Naive thymus-derived CD4-positive, alpha-beta T cell (primary cell): ENCODE measurements at regions not wholly inside any gene's neighbourhood (a gene's known extent, or its start where the extent isn't known, plus 50 kb on each side); places are given as distances from the start of the nearest gene placed in this dataset.
A peak's percentile ranks its signal among the peaks of the same experiment; 100 is the strongest.

Experiments
- ATAC-seq: fragments of 150-1000 bp; cut with Tn5 transposase; 2 replicates; pipeline ENCODE4 v1.10.0; 2021; ENCODE audit warnings: mild to moderate bottlenecking, moderate library complexity
- CTCF ChIA-PET: fragments of 350-600 bp; sonication (Branson Sonifier 250); formaldehyde crosslinking; loops from one replicate; lab custom pipeline; 2021; ENCODE audit warnings: antibody characterized with exemption; lab: Charles Lee
- POLR2A ChIA-PET: fragments of 350-600 bp; sonication (Branson Sonifier 250); formaldehyde crosslinking; loops from one replicate; lab custom pipeline; 2021; ENCODE audit warnings: antibody characterized with exemption, inconsistent platforms; lab: Charles Lee
- DNase-seq, 9 donors: peaks; one replicate each; pipeline versions ENCODE4 v3.0.0 to v3.0.0-alpha.2; 2020 to 2022; ENCODE audit warnings: mixed read lengths in 1 of 9
- H3K27ac ChIP-seq: one replicate; pipeline ENCODE4 v1.7.0; 2013; ENCODE audit warnings: mild to moderate bottlenecking, low read depth, low read length, moderate library complexity
- H3K27me3 ChIP-seq, 2 donors: one replicate each; pipeline ENCODE4 v1.7.0; 2013; ENCODE audit warnings: low read length in 2 of 2, mild to moderate bottlenecking in 2 of 2, moderate library complexity in 2 of 2; ENCODE audit not compliant: control insufficient read depth in 2 of 2, insufficient read depth in 2 of 2
- H3K36me3 ChIP-seq, 3 experiments: 1 replicate in 2 of 3; 2 replicates in 1 of 3; pipeline ENCODE4 v1.7.0; 2013; ENCODE audit warnings: low read length in 3 of 3, mild to moderate bottlenecking in 3 of 3, moderate library complexity in 1 of 3; ENCODE audit not compliant: insufficient read depth in 3 of 3, control insufficient read depth in 2 of 3
- H3K4me1 ChIP-seq, 2 donors: one replicate each; pipeline ENCODE4 v1.7.0; 2013; ENCODE audit warnings: low read length in 2 of 2, mild to moderate bottlenecking in 2 of 2, moderate library complexity in 1 of 2; ENCODE audit not compliant: control insufficient read depth in 2 of 2, insufficient read depth in 2 of 2
- H3K4me3 ChIP-seq: 2 replicates; pipeline ENCODE4 v1.7.0; 2013; ENCODE audit warnings: mild to moderate bottlenecking, low read length
- H3K9me3 ChIP-seq, 3 experiments: 1 replicate in 2 of 3; 2 replicates in 1 of 3; pipeline ENCODE4 v1.7.0; 2013; ENCODE audit warnings: low read length in 3 of 3; ENCODE audit not compliant: control insufficient read depth in 2 of 3
- H3K27ac Mint-ChIP-seq, 9 donors: one replicate each; pipeline ENCODE4 v1.8.0; 2020 to 2022; ENCODE audit warnings: mixed read lengths in 9 of 9, mild to moderate bottlenecking in 8 of 9, moderate library complexity in 5 of 9, inconsistent platforms in 2 of 9
- H3K27me3 Mint-ChIP-seq, 5 donors: one replicate each; pipeline ENCODE4 v1.8.0; 2021 to 2022; ENCODE audit warnings: mixed read lengths in 5 of 5, mild to moderate bottlenecking in 1 of 5
- H3K36me3 Mint-ChIP-seq, 5 donors: one replicate each; pipeline ENCODE4 v1.8.0; 2020 to 2022; ENCODE audit warnings: mixed read lengths in 5 of 5, mild to moderate bottlenecking in 3 of 5, inconsistent platforms in 1 of 5
- H3K4me1 Mint-ChIP-seq, 7 donors: one replicate each; pipeline ENCODE4 v1.8.0; 2020 to 2022; ENCODE audit warnings: mixed read lengths in 7 of 7, mild to moderate bottlenecking in 3 of 7, inconsistent platforms in 1 of 7
- H3K4me3 Mint-ChIP-seq, 10 donors: one replicate each; pipeline ENCODE4 v1.8.0; 2020 to 2022; ENCODE audit warnings: mild to moderate bottlenecking in 10 of 10, mixed read lengths in 10 of 10, moderate library complexity in 6 of 10, inconsistent platforms in 2 of 10
- H3K9me3 Mint-ChIP-seq, 11 donors: one replicate each; pipeline ENCODE4 v1.8.0; 2020 to 2022; ENCODE audit warnings: mixed read lengths in 11 of 11, mild to moderate bottlenecking in 4 of 11, inconsistent platforms in 1 of 11, moderate library complexity in 1 of 11
- intact Hi-C, 2 donors: fragments of 100-400 bp; cut with micrococcal nuclease; formaldehyde crosslinking; loops; one replicate each; pipeline ENCODE4 v1.15.1; 2023

DNA sequence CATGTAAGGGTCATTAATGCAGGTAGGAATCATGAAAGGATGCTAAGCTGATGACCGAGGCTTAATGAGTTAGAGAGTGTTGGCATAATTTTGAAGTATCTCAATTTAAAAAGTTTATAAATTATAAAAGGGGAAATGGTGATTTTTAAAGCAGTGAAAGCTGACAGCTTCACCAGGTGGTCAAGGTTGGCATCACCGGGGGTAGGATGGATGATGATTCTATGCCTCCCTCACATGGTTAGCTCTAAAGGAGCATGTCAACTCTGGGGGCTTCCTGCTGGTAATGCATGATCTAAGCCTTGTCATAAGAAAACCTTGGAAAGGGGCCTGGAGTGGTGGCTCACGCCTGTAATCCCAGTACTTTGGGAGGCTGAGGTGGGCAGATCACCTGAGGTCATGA lies 89.2 kb upstream of the MARCKS start:
- no peak overlapping the region for H3K4me3 Mint-ChIP-seq

DNA sequence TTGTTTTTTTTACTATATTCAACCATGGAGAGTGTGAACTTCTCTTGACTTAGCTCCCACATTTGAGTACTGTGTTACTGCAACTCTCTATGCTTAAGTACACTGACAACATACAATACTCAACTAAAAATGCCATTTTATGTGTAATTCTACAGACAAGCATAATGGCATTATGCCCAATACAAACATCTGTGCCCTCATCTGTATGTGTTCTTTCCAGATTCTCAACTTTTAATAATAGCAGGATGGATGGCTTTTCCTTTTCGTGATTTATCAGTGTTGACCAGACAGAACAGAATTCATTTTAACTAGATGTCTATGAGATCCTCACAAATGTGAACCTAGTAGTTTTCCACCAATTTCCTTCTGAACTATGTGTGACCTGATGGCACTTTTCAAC lies 84.2 kb upstream of the MARCKS start:
- no peak overlapping the region for H3K4me3 Mint-ChIP-seq
- no peak for DNase-seq
- H3K27me3 Mint-ChIP-seq, result peaks cover 0 to 15% (median 3%) of the 10 kb centered on the region in 5 donors
- no peaks in the 10 kb centered on the region for H3K36me3 Mint-ChIP-seq
- ChIA-PET CTCF (no interaction called here), POLR2A (interaction anchor here (0.6 kb wide), 1 partner anchor 26 kb away, joined by 3 read pairs; no protein-coding TSS in a partner anchor)
- Histone ChIP-seq H3K4me1 (no peaks in the 10 kb centered on the region), H3K9me3 (no peaks in the 10 kb centered on the region), H3K36me3 (no peaks in the 10 kb centered on the region), H3K27me3 (no peaks in the 10 kb centered on the region), H3K4me3 (no peak overlapping the region), H3K27ac (no peak overlapping the region)
- H3K27ac Mint-ChIP-seq, result no peak overlapping the region
- intact Hi-C loops, result no loop called here
- peaks cover 0 to 4% (median 0%) of the 10 kb centered on the region in 11 donors for H3K9me3 Mint-ChIP-seq
- no peak for ATAC-seq
- H3K4me1 Mint-ChIP-seq, result no peaks in the 10 kb centered on the region

More for the DNA sequence above, 89.2 kb upstream of the MARCKS start:
- H3K27ac Mint-ChIP-seq, result no peak overlapping the region
- intact Hi-C loops, result no loop called here
- ChIA-PET CTCF (no interaction called here), POLR2A (no interaction called here)
- no peak overlapping the region for H3K4me3 ChIP-seq
- H3K9me3 Mint-ChIP-seq, result peaks cover 0 to 2% (median 0%) of the 10 kb centered on the region in 11 donors
- no peaks in the 10 kb centered on the region for H3K36me3 Mint-ChIP-seq
- H3K36me3 ChIP-seq, result no peaks in the 10 kb centered on the region
- H3K4me1 ChIP-seq, result no peaks in the 10 kb centered on the region
- H3K27me3 ChIP-seq, result no peaks in the 10 kb centered on the region
- no peak for DNase-seq
- ATAC-seq, result no peak
- no peak overlapping the region for H3K27ac ChIP-seq
- no peaks in the 10 kb centered on the region for H3K4me1 Mint-ChIP-seq
- H3K27me3 Mint-ChIP-seq, result peaks cover 0 to 6% (median 2%) of the 10 kb centered on the region in 5 donors
- H3K9me3 ChIP-seq, result no peaks in the 10 kb centered on the region

DNA sequence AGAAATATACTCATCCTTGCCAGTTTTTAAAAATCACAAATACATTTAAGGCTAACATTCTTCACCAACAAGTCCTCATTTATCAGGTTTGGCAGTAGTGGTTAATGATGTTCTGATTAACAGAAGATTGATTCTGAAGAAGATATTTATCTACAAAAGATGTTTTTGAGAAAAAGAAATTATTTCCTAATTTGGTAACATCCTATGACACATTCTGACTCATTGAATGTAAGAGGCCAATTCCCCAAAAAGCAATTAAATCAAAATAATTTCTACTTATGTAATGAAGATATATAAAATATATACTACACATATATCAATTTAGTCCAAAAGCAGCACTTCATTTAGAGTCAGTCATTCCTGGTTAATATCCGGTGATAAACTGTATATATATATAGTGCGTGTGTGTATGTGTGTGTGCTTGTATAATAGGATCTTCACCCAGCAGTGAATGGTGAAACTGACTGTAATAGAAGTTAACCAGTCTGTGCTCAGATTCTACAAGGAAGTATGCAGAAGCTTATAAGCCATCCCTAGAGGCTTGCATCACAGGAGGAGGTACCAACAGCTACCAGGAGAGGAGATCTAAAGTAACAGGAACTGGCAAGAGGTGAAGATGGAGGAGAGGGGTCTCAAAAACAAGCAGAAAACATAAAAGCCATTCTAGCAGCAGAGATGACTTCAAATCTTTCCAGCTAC lies 82.9 kb upstream of the MARCKS start:
- POLR2A ChIA-PET, result no interaction called here
- no peak overlapping the region for H3K4me3 ChIP-seq

DNA sequence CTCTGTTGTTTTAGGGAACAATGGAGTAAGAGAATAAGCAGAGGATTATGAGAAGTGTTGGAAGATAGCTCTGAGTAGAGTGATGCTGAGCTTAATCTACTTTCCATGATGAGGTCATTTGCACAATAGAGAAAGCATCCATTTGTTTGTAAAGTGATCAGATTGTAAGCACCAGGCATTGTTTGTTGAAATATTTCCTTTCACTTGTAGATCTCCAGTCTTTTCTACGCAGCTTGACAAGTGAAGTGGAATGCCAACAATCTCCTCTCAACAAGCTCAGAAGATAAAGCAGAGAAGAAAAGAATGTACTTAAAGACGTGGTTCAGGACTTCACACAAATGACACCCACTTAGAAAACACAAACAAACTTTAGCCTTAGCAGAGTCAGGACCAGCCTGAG lies 80.1 kb upstream of the MARCKS start:
- Mint-ChIP-seq H3K36me3 (no peaks in the 10 kb centered on the region), H3K4me1 (no peaks in the 10 kb centered on the region), H3K9me3 (peaks cover 0 to 4% (median 0%) of the 10 kb centered on the region in 11 donors), H3K27me3 (peaks cover 0 to 9% (median 3%) of the 10 kb centered on the region in 5 donors), H3K4me3 (no peak overlapping the region), H3K27ac (no peak overlapping the region)
- ChIA-PET POLR2A (no interaction called here), CTCF (no interaction called here)
- H3K27me3 ChIP-seq, result no peaks in the 10 kb centered on the region
- DNase-seq (no peak), ATAC-seq (no peak)
- H3K36me3 ChIP-seq, result no peaks in the 10 kb centered on the region
- intact Hi-C loops, result no loop called here
- H3K9me3 ChIP-seq, result no peaks in the 10 kb centered on the region
- no peaks in the 10 kb centered on the region for H3K4me1 ChIP-seq
- H3K27ac ChIP-seq, result no peak overlapping the region
- no peak overlapping the region for H3K4me3 ChIP-seq

More for the DNA sequence above, 82.9 kb upstream of the MARCKS start:
- DNase-seq, result no peak
- intact Hi-C loops, result no loop called here
- no peaks in the 10 kb centered on the region for H3K36me3 ChIP-seq
- H3K9me3 ChIP-seq, result no peaks in the 10 kb centered on the region
- no peaks in the 10 kb centered on the region for H3K36me3 Mint-ChIP-seq
- peaks cover 0 to 4% (median 0%) of the 10 kb centered on the region in 11 donors for H3K9me3 Mint-ChIP-seq
- no peaks in the 10 kb centered on the region for H3K4me1 ChIP-seq
- no peak overlapping the region for H3K27ac Mint-ChIP-seq
- no peaks in the 10 kb centered on the region for H3K27me3 ChIP-seq
- peak; percentile 48 for ATAC-seq
- no peak overlapping the region for H3K27ac ChIP-seq
- CTCF ChIA-PET, result no interaction called here
- no peak overlapping the region for H3K4me3 Mint-ChIP-seq
- no peaks in the 10 kb centered on the region for H3K4me1 Mint-ChIP-seq
- H3K27me3 Mint-ChIP-seq, result peaks cover 0 to 12% (median 3%) of the 10 kb centered on the region in 5 donors

DNA sequence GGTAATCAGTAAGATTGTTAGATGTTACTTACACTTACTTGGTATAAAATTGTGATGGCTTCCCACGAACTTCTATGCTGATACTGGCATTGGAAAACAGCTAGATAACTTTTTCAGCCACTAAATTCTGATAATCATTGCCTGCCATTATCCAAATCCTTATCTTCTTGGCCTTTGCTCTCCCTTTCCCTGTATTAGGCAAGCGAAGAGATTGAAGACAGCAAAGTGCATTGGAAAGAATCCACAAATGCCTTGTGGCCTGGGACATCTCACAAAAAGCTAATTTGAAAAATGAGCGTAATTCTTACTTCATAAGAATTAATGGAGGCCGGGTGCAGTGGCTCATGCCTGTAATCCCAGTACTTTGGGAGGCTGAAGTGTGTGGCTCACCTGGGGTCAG lies 79.5 kb upstream of the MARCKS start:
- ChIA-PET POLR2A (no interaction called here), CTCF (no interaction called here)
- H3K27me3 Mint-ChIP-seq, result peaks cover 0 to 9% (median 3%) of the 10 kb centered on the region in 5 donors
- H3K27me3 ChIP-seq, result no peaks in the 10 kb centered on the region
- no peak overlapping the region for H3K4me3 Mint-ChIP-seq
- H3K9me3 Mint-ChIP-seq, result peaks cover 0 to 4% (median 0%) of the 10 kb centered on the region in 11 donors
- no peak for DNase-seq
- H3K4me1 Mint-ChIP-seq, result no peaks in the 10 kb centered on the region
- no peak overlapping the region for H3K27ac ChIP-seq
- intact Hi-C loops, result no loop called here
- no peaks in the 10 kb centered on the region for H3K36me3 ChIP-seq
- no peaks in the 10 kb centered on the region for H3K9me3 ChIP-seq
- H3K36me3 Mint-ChIP-seq, result no peaks in the 10 kb centered on the region
- no peaks in the 10 kb centered on the region for H3K4me1 ChIP-seq
- no peak for ATAC-seq
- H3K4me3 ChIP-seq, result no peak overlapping the region
- H3K27ac Mint-ChIP-seq, result no peak overlapping the region

DNA sequence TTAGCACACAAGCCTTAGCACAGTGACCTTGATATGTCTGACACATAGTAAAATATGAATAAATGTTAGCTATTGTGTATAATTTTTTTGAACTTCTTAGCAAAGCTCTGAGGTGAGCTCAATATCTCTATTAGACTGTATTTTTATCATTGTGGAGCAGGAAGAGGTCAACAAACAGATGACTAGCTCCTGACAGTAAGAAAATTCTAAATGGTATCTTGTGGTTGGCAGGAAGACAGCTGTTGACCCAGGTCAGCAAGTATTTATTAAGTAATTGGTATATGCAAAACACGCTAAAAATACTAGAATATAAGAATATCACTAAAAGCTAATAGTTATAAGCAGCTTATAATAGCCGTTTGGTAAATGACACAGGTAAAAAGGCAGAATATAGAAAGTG lies 77.5 kb upstream of the MARCKS start:
- Histone ChIP-seq H3K27me3 (no peaks in the 10 kb centered on the region), H3K9me3 (no peaks in the 10 kb centered on the region), H3K27ac (no peak overlapping the region), H3K4me3 (no peak overlapping the region), H3K4me1 (no peaks in the 10 kb centered on the region), H3K36me3 (no peaks in the 10 kb centered on the region)
- peaks cover 0 to 9% (median 0%) of the 10 kb centered on the region in 5 donors for H3K27me3 Mint-ChIP-seq
- no peak overlapping the region for H3K4me3 Mint-ChIP-seq
- no peak overlapping the region for H3K27ac Mint-ChIP-seq
- DNase-seq (no peak), ATAC-seq (no peak)
- CTCF ChIA-PET, result no interaction called here
- no peaks in the 10 kb centered on the region for H3K9me3 Mint-ChIP-seq
- peaks cover 0 to 2% (median 0%) of the 10 kb centered on the region in 7 donors for H3K4me1 Mint-ChIP-seq
- H3K36me3 Mint-ChIP-seq, result no peaks in the 10 kb centered on the region
- POLR2A ChIA-PET, result no interaction called here
- intact Hi-C loops, result no loop called here

DNA sequence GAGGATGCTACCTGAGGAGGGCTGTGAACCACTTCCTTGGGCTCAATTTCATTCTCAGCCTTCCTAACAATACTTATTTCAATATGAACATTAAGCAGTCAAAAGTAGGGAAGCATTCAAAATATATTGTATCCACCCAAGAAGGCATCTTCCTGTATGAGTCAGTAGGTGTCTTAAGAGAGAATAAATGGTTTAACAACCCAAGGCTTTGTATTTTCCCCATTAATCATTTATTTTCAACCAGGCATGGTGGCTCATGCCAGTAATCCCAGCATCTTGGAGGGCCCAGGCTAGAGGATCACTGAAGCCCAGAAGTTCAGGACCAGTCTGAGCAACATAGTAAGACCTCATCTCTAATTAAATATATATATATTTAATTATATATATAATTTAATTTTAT lies 74.5 kb upstream of the MARCKS start:
- DNase-seq, result no peak
- intact Hi-C loops, result no loop called here
- no peaks in the 10 kb centered on the region for H3K4me1 ChIP-seq
- H3K36me3 ChIP-seq, result no peaks in the 10 kb centered on the region
- ChIA-PET CTCF (no interaction called here), POLR2A (no interaction called here)
- H3K27ac ChIP-seq, result no peak overlapping the region
- ATAC-seq, result no peak
- H3K27me3 Mint-ChIP-seq, result no peaks in the 10 kb centered on the region
- no peak overlapping the region for H3K4me3 Mint-ChIP-seq
- no peaks in the 10 kb centered on the region for H3K36me3 Mint-ChIP-seq
- peaks cover 0 to 2% (median 0%) of the 10 kb centered on the region in 7 donors for H3K4me1 Mint-ChIP-seq
- no peaks in the 10 kb centered on the region for H3K9me3 ChIP-seq
- H3K27ac Mint-ChIP-seq, result no peak overlapping the region
- no peak overlapping the region for H3K4me3 ChIP-seq
- H3K27me3 ChIP-seq, result no peaks in the 10 kb centered on the region
- H3K9me3 Mint-ChIP-seq, result no peaks in the 10 kb centered on the region
